ENCODE measurements at regions not wholly inside any gene's neighbourhood (a gene's known extent, or its start where the extent isn't known, plus 50 kb on each side); places are given as distances from the start of the nearest gene placed in this dataset.

- Mint-ChIP-seq H3K9me3 (no peaks in the 10 kb centered on the region), H3K36me3 (ENCODE audit: low read depth) (no peaks in the 10 kb centered on the region), H3K4me1 (no peaks in the 10 kb centered on the region), H3K27me3 (ENCODE audit: low read depth) (no peaks in the 10 kb centered on the region), H3K4me3 (no peak overlapping the region), H3K27ac (ENCODE audit: unreplicated experiment) (no peak overlapping the region)
- DNase-seq (ENCODE audit: low read depth, low spot score), result no peak
- TF ChIP-seq CTCF (conservative IDR thresholded peaks at IDR 0.05), result no peak
Observed at GRCh38 chr9:26574256-26574655, 318.3 kb downstream of the CAAP1 start.

GRCh38 chr9:26567976-26568375 is 324.6 kb downstream of the CAAP1 start:
- DNase-seq (ENCODE audit: low read depth, low spot score), result no peak
- H3K27ac Mint-ChIP-seq (ENCODE audit: unreplicated experiment), result no peak overlapping the region
- no peaks in the 10 kb centered on the region for H3K27me3 Mint-ChIP-seq (ENCODE audit: low read depth)
- TF ChIP-seq CTCF (conservative IDR thresholded peaks at IDR 0.05), result no peak
- peaks cover 3% of the 10 kb centered on the region for H3K4me1 Mint-ChIP-seq
- H3K9me3 Mint-ChIP-seq, result no peaks in the 10 kb centered on the region
- no peak overlapping the region for H3K4me3 Mint-ChIP-seq
- no peaks in the 10 kb centered on the region for H3K36me3 Mint-ChIP-seq (ENCODE audit: low read depth)

GRCh38 chr9:26566141-26566540 is 326.5 kb downstream of the CAAP1 start:
- H3K36me3 Mint-ChIP-seq (ENCODE audit: low read depth), result peaks cover 3% of the 10 kb centered on the region
- no peaks in the 10 kb centered on the region for H3K27me3 Mint-ChIP-seq (ENCODE audit: low read depth)
- H3K4me1 Mint-ChIP-seq, result peaks cover 5% of the 10 kb centered on the region
- TF ChIP-seq CTCF (conservative IDR thresholded peaks at IDR 0.05), result no peak
- DNase-seq (ENCODE audit: low read depth, low spot score), result no peak
- H3K9me3 Mint-ChIP-seq, result peaks cover 6% of the 10 kb centered on the region
- no peak overlapping the region for H3K27ac Mint-ChIP-seq (ENCODE audit: unreplicated experiment)
- H3K4me3 Mint-ChIP-seq, result no peak overlapping the region

- peaks cover 8% of the 10 kb centered on the region for H3K9me3 Mint-ChIP-seq
- peaks cover 5% of the 10 kb centered on the region for H3K36me3 Mint-ChIP-seq (ENCODE audit: low read depth)
- TF ChIP-seq CTCF (conservative IDR thresholded peaks at IDR 0.05), result no peak
- peaks cover 12% of the 10 kb centered on the region for H3K4me1 Mint-ChIP-seq
- no peaks in the 10 kb centered on the region for H3K27me3 Mint-ChIP-seq (ENCODE audit: low read depth)
- DNase-seq (ENCODE audit: low read depth, low spot score), result no peak
- no peak overlapping the region for H3K4me3 Mint-ChIP-seq
- no peak overlapping the region for H3K27ac Mint-ChIP-seq (ENCODE audit: unreplicated experiment)
Observed at GRCh38 chr9:26565118-26565517, 327.5 kb downstream of the CAAP1 start.

GRCh38 chr9:26562338-26562737 is 330.3 kb downstream of the CAAP1 start:
- peaks cover 12% of the 10 kb centered on the region for H3K4me1 Mint-ChIP-seq
- no peak for DNase-seq (ENCODE audit: low read depth, low spot score)
- no peak for TF ChIP-seq CTCF (conservative IDR thresholded peaks at IDR 0.05)
- peaks cover 5% of the 10 kb centered on the region for H3K36me3 Mint-ChIP-seq (ENCODE audit: low read depth)
- no peak overlapping the region for H3K4me3 Mint-ChIP-seq
- no peaks in the 10 kb centered on the region for H3K27me3 Mint-ChIP-seq (ENCODE audit: low read depth)
- H3K27ac Mint-ChIP-seq (ENCODE audit: unreplicated experiment), result no peak overlapping the region
- H3K9me3 Mint-ChIP-seq, result peaks cover 10% of the 10 kb centered on the region

- no peak for DNase-seq (ENCODE audit: low read depth, low spot score)
- H3K4me1 Mint-ChIP-seq, result peaks cover 12% of the 10 kb centered on the region
- no peak overlapping the region for H3K27ac Mint-ChIP-seq (ENCODE audit: unreplicated experiment)
- H3K27me3 Mint-ChIP-seq (ENCODE audit: low read depth), result no peaks in the 10 kb centered on the region
- no peak overlapping the region for H3K4me3 Mint-ChIP-seq
- H3K36me3 Mint-ChIP-seq (ENCODE audit: low read depth), result peaks cover 5% of the 10 kb centered on the region
- TF ChIP-seq CTCF (conservative IDR thresholded peaks at IDR 0.05), result no peak
- H3K9me3 Mint-ChIP-seq, result peaks cover 12% of the 10 kb centered on the region
Observed at GRCh38 chr9:26561928-26562327, 330.7 kb downstream of the CAAP1 start.
